ENCODE measurements at regions not wholly inside any gene's neighbourhood (a gene's known extent, or its start where the extent isn't known, plus 50 kb on each side); places are given as distances from the start of the nearest gene placed in this dataset.
"Not testable (repeated sequence)": the region's sequence is repeated elsewhere in the genome, so short reads cannot be mapped to it uniquely, and the experiment has no call there.

DNA sequence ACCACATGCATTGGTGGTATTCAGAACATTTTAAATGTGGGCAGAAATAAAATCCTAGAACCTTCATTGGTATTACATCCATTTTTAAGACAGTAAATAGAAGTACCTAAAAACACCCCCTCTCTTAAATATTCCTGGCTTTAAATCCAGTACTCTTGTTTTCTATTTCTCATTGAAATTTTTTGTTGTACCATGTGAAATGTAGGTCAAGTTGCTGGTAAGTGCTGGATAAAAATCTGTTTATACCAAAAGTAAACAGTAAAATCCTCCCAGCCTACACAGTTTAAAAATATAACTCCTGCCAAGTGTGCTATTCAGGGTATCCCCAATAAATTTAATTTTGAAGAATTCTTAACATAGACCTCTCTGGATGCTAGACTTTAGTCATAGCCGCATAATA lies 75.0 kb upstream of the FST start:
- DNase-seq (ENCODE audit: insufficient read length) (no peak), FAIRE-seq (no peak)
- TF ChIP-seq TAF1 (IDR thresholded peaks at IDR 0.05; ENCODE audit: borderline replicate concordance, low read depth, low read length) = no peak
- TF ChIP-seq POLR2A (IDR thresholded peaks at IDR 0.05; ENCODE audit: low read depth, low read length) = no peak
- no peak for TF ChIP-seq POLR2AphosphoS5 (IDR thresholded peaks at IDR 0.05; ENCODE audit: low read depth, low read length)

DNA sequence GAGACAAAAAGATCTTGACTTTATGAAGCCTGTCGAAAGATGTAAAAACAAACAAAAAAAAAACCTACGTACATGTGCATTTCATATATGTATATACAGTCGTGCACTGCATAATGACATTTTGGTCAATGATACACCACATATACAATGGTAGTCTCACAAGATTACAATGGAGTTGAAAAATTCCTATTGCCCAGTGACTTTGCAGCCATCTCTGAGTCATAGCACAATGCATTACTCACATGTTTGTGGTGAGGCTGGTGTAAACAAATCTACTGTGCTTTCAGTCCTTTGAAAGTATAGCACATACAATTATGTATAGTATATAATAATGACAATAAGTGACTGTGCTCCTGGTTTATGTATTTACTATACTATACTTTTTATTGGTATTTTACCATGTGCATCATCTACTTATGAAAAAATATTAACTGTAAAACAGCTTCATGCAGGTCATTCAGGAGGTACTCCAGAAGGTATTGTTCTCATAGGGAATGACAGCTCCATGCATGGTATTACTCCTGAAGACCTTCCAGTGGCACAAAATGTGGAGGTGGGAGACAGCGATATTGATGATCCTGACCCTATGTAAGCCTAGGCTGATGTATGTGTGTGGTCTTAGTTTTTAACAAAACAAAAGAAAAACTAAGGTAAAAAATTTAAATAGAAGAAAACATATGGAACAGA lies 73.7 kb upstream of the FST start:
- DNase-seq (ENCODE audit: insufficient read length) (no peak), FAIRE-seq (no peak)
- TF ChIP-seq POLR2A (IDR thresholded peaks at IDR 0.05; ENCODE audit: low read depth, low read length) = no peak
- TF ChIP-seq POLR2AphosphoS5 (IDR thresholded peaks at IDR 0.05; ENCODE audit: low read depth, low read length) = no peak
- no peak for TF ChIP-seq TAF1 (IDR thresholded peaks at IDR 0.05; ENCODE audit: borderline replicate concordance, low read depth, low read length)

DNA sequence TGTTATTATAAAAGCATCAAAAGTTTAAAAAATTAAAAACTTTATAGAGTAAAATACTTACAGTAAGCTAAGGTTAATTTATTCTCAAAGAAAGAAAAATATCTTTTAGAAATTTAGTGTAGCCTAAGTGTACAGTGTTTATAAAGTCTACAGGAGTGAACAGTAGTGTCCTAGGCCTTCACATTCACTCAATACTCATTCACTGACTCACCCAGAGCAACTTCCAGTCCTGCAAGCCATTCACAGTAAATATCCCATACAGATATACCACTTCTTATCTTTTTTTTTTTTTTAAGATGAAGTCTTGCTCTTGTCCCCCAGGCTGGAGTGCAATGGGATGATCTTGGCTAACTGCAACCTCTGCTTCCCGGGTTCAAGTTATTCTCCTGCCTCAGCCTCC lies 73.1 kb upstream of the FST start:
- FAIRE-seq (no peak), DNase-seq (ENCODE audit: insufficient read length) (no peak)
- no peak for TF ChIP-seq POLR2AphosphoS5 (IDR thresholded peaks at IDR 0.05; ENCODE audit: low read depth, low read length)
- TF ChIP-seq POLR2A (IDR thresholded peaks at IDR 0.05; ENCODE audit: low read depth, low read length) = no peak
- TF ChIP-seq TAF1 (IDR thresholded peaks at IDR 0.05; ENCODE audit: borderline replicate concordance, low read depth, low read length) = no peak

DNA sequence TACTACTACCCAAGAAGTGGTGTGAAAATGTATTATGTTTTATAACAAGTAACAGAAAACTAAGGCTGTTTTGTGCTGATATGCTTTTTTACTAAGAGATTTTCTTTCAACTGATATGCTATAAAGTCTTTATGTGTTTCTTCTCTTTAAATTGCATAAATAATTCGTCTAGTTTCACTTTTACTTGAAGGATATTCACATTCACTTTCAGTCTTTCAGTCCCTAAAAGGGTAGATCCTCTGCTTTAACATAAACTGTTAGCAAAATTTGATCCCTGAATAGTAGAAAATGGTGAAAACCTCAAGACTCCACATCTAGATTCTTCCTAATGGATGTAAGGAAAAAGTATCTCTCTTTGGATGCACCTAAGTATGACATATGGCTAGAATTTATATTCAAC lies 69.0 kb upstream of the FST start:
- DNase-seq (ENCODE audit: insufficient read length) (no peak), FAIRE-seq (no peak)

DNA sequence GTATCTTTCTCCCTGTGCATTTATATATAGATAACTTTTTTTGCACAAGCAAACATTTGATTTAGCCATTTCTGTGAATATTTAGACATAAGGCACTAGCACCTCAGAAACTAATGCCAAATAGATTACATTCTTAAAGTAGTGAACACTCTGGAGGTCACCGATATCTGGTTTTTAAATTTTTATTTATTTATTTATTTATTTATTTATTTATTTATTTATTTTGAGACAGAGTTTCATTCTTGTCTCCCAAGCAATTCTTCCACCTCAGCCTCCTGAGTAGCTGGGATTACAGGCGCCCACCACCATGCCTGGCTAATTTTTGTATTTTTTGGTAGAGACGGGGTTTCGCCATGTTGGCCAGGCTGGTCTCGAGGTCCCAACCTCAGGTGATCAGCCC lies 67.9 kb upstream of the FST start:
- not testable (repeated sequence) for FAIRE-seq

More for the DNA sequence above, 69.0 kb upstream of the FST start:
- TF ChIP-seq POLR2AphosphoS5 (IDR thresholded peaks at IDR 0.05; ENCODE audit: low read depth, low read length) = no peak

DNA sequence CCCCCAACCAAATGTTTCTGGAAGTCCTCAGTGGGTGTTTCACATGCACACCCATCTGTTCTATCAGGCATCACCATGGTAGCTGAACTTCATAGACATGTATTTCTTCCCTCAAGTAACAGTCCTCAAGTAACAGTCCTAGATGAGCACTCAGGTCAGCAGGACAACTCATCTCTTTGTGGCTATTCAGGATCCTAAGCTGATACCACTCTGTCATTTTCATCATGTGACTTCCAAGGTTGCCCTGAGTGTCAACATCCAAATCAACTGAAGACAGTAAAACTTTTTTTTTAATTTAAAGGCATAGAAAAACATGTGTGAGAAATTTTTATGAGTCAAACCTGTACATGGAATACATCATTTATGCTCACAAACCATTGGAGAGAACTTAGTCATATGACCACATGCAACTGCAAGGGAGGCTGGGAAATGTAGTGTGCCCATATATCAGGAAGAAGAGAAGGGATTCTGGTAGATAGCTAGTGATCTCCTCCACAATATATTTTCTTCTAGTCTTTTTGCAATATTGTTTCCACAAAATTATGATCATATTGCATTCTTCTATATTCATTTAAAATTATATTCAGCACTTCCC lies 64.2 kb upstream of the FST start:
- no peak for TF ChIP-seq POLR2AphosphoS5 (IDR thresholded peaks at IDR 0.05; ENCODE audit: low read depth, low read length)
- no peak for DNase-seq (ENCODE audit: insufficient read length)
- FAIRE-seq = no peak

More for the DNA sequence above, 67.9 kb upstream of the FST start:
- DNase-seq (ENCODE audit: insufficient read length) = not testable (repeated sequence)

DNA sequence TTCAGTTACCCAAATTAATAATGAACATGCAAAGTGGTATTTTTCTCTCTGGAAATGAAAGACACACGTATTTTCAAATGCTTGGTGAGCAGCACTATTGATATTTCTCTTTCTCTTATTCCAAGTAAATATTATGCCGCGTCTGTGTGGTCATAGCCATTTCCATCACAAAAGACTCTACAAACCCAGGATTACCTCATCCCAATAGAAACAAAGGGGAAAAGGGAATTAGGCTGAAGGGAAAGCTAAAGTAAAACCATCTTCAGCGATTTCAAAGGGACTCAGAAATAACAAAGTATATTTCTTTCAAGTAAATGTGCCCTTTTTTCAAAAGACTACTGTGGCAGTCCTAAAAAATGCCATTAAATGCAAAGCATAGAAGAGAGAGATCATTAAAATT lies 62.0 kb upstream of the FST start:
- TF ChIP-seq POLR2AphosphoS5 (IDR thresholded peaks at IDR 0.05; ENCODE audit: low read depth, low read length) (no peak), TAF1 (IDR thresholded peaks at IDR 0.05; ENCODE audit: borderline replicate concordance, low read depth, low read length) (no peak), POLR2A (IDR thresholded peaks at IDR 0.05; ENCODE audit: low read depth, low read length) (no peak)
- FAIRE-seq (no peak), DNase-seq (ENCODE audit: insufficient read length) (no peak)

DNA sequence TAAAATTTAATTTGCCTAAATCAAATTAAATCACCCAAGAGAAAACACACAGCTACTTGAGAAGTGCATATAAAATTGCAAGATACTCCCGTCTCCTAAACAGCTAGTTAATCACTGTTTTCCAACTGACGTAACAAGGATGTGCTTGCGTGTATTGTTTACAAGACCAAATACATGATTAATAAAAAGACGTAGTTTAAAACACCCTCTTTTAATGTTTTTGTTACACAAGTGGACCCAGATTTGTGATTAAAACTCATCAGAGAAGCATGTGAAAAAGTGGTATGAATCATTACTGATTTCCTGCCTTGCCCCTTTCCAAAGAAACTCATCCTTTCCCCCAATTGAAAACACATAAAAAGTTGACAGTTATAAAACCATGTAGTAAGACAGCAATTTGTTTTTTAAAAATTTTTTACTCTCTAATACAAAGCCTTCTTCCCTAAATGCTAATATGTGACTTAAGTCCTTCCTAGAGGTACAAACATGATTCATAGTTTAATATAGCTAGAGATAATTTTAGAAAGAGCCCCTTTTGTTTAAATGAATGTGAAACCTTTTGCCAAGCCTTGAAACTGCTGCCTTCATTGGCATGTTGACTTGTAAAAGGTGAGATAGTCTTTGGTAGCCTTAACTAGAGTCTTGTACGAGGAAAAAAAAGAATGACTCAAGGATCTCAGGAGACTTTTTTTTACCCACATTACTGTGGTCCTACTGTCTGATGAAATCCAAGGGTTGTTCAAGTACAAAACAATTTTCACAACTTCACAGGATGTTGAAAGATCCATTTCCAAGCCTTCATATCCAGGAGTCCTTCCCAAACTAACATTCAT lies 61.4 kb upstream of the FST start:
- DNase-seq (ENCODE audit: insufficient read length) (no peak), FAIRE-seq (no peak)
- TF ChIP-seq POLR2AphosphoS5 (IDR thresholded peaks at IDR 0.05; ENCODE audit: low read depth, low read length) (no peak), TAF1 (IDR thresholded peaks at IDR 0.05; ENCODE audit: borderline replicate concordance, low read depth, low read length) (no peak), POLR2A (IDR thresholded peaks at IDR 0.05; ENCODE audit: low read depth, low read length) (no peak)

DNA sequence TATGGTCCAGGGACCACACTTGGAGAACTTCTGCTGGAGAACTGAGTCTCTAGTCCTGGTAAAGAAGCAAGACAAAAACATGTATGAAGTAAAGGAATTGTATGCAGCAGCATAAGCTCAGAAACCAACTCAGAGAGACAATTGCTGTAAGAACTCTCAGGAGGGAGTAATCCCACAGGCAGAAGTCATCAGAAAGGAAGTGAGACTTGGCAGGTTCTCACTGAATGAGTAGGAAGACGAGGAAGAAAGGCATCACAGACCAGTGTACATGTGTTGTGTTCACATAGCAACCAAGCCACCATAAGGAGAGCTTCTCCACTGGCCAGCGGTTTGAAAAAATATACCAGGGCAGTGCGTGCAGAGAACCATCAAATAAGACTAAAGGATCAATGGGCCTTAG lies 57.9 kb upstream of the FST start:
- TF ChIP-seq TAF1 (IDR thresholded peaks at IDR 0.05; ENCODE audit: borderline replicate concordance, low read depth, low read length) = no peak
- no peak for TF ChIP-seq POLR2AphosphoS5 (IDR thresholded peaks at IDR 0.05; ENCODE audit: low read depth, low read length)
- no peak for TF ChIP-seq POLR2A (IDR thresholded peaks at IDR 0.05; ENCODE audit: low read depth, low read length)
- DNase-seq (ENCODE audit: insufficient read length) (no peak), FAIRE-seq (no peak)

DNA sequence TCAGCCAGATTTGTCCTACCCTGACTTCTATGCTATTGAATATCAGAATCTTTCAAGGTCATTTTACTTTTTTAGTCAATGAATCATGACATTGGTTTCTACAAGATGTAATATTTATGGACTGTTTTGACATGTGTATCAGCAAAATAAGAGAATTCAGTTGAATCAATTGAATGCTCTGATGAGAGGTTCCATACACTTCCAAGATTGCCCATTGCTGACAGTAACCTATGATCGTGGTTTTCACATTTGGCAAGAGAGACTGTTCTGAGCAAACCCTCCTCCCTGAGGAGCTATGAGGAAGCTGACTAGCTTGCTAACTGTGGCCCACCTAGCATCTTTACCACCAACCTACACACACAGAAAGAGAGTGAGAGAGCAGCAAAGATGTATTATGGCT lies 56.7 kb upstream of the FST start:
- TF ChIP-seq TAF1 (IDR thresholded peaks at IDR 0.05; ENCODE audit: borderline replicate concordance, low read depth, low read length) = no peak
- no peak for TF ChIP-seq POLR2AphosphoS5 (IDR thresholded peaks at IDR 0.05; ENCODE audit: low read depth, low read length)
- no peak for TF ChIP-seq POLR2A (IDR thresholded peaks at IDR 0.05; ENCODE audit: low read depth, low read length)
- FAIRE-seq = no peak
- no peak for DNase-seq (ENCODE audit: insufficient read length)

DNA sequence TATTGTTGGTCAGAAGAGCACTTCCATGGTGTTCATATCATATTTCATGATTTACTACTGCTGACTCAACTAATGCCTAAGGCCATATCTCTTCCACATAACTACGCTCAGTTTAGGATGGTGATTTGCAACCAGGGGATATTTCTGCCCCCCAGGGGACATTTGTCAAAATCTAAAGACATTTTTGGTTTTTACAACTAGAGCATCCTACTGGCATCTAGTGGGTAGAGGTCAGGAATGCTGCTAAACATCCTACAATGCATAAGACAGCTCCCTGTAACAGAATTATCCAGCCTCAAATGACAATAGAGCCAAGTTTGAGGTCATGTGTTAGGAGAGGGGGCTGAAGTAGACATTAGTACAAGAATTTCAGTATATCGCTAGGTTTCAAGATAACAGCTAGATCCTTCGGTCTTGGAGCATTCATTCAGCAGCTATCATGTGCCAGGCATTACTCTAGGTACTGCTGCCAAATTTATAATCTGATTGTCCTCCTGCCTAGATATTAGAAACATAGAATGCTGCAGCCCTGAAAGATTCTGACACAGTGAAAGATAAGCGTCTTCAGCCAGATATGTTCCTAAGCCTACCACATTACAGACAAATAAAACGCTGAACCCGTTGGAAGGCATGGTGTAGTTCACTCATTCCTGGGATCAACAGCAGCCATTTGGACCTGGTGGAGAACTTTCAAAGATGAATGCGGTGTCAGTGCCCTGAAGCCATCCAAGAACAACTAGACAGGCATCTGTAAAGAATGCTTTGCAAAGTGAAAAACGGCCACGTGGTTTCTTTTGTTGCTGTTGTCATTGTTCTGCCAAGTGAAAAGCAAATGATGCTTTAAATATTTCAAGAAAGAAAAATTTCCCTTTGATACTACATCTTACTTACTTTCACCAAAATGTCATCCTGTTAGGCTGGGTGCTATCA lies 55.5 kb upstream of the FST start:
- FAIRE-seq = no peak
- no peak for DNase-seq (ENCODE audit: insufficient read length)
- no peak for TF ChIP-seq TAF1 (IDR thresholded peaks at IDR 0.05; ENCODE audit: borderline replicate concordance, low read depth, low read length)
- no peak for TF ChIP-seq POLR2A (IDR thresholded peaks at IDR 0.05; ENCODE audit: low read depth, low read length)
- no peak for TF ChIP-seq POLR2AphosphoS5 (IDR thresholded peaks at IDR 0.05; ENCODE audit: low read depth, low read length)
